ENCODE measurements at regions not wholly inside any gene's neighbourhood (a gene's known extent, or its start where the extent isn't known, plus 50 kb on each side); places are given as distances from the start of the nearest gene placed in this dataset.

- TF ChIP-seq CTCF (IDR thresholded peaks at IDR 0.05; ENCODE audit: low read length) (no peak), EZH2 (IDR thresholded peaks at IDR 0.05; ENCODE audit: borderline replicate concordance, low read length) (no peak)
Observed at GRCh38 chr5:88607492-88607891, 275.5 kb downstream of the MEF2C start.

Data from OCI-LY1 (cell line).